Vagina (tissue), 2 donors: ENCODE measurements at regions not wholly inside any gene's neighbourhood (a gene's known extent, or its start where the extent isn't known, plus 50 kb on each side); places are given as distances from the start of the nearest gene placed in this dataset.

Source experiments
- DNase-seq, 2 donors: peaks; one replicate each; pipeline ENCODE4 v3.0.0-alpha.2; 2017; ENCODE audit errors: extremely low spot score in 2 of 2
- H3K27ac ChIP-seq: fragments of 200-600 bp; sonication (generic); one replicate; pipeline ENCODE4 v1.5.1; 2019
- H3K27me3 ChIP-seq: fragments of 200-600 bp; sonication (generic); one replicate; pipeline ENCODE4 v1.5.1; 2019
- H3K36me3 ChIP-seq, 2 donors: fragments of 200-600 bp; sonication (generic); one replicate each; pipeline ENCODE4 v1.5.1; 2017 to 2019
- H3K4me1 ChIP-seq: fragments of 200-600 bp; sonication (generic); one replicate; pipeline ENCODE4 v1.5.1; 2019
- H3K4me3 ChIP-seq, 2 donors: fragments of 200-600 bp; sonication (generic); 1 replicate in 1 of 2; 2 replicates in 1 of 2; pipeline ENCODE4 v1.5.1; 2016 to 2019
- H3K9me3 ChIP-seq: fragments of 200-600 bp; sonication (generic); one replicate; pipeline ENCODE4 v1.5.1; 2019
- CTCF ChIP-seq, 3 experiments: fragments of 450-650 bp in 2 of 3; fragments of 200-600 bp in 1 of 3; sonication (generic) in 1 of 3; IDR thresholded peaks; one replicate each; pipeline ENCODE4 v1.5.1; 2017 to 2019; ENCODE audit warnings: antibody characterized with exemption in 3 of 3, mild to moderate bottlenecking in 2 of 3, moderate library complexity in 2 of 3
- POLR2A ChIP-seq, 2 donors: fragments of 450-650 bp; IDR thresholded peaks; one replicate each; pipeline ENCODE4 v1.6.1; 2017; ENCODE audit warnings: antibody characterized with exemption in 2 of 2, mild to moderate bottlenecking in 2 of 2, moderate library complexity in 2 of 2
- POLR2AphosphoS5 ChIP-seq, 2 donors: sonication (generic); formaldehyde crosslinking; IDR thresholded peaks; one replicate each; pipeline ENCODE4 v1.9.0; 2017; ENCODE audit warnings: antibody characterized with exemption in 2 of 2, mild to moderate bottlenecking in 2 of 2, low read depth in 1 of 2; ENCODE audit not compliant: insufficient read depth in 1 of 2
- intact Hi-C: fragments of 100-400 bp; cut with DNase I; formaldehyde crosslinking; loops from one replicate; pipeline ENCODE4 v1.15.1; 2023

- intact Hi-C loops: no loop called here
- TF ChIP-seq POLR2AphosphoS5 (IDR thresholded peaks at IDR 0.05; ENCODE audit: insufficient read depth in 1 of 2, low read depth in 1 of 2): no peak
- no peak for TF ChIP-seq POLR2A (IDR thresholded peaks at IDR 0.05)
- TF ChIP-seq CTCF (IDR thresholded peaks at IDR 0.05): no peak
- Histone ChIP-seq H3K4me1 (peaks cover 32% of the 10 kb centered on the region), H3K27ac (no peak overlapping the region), H3K4me3 (no peak overlapping the region), H3K36me3 (no peaks in the 10 kb centered on the region), H3K27me3 (no peaks in the 10 kb centered on the region), H3K9me3 (no peaks in the 10 kb centered on the region)
- no peak for DNase-seq
These were observed 503.0 kb downstream of the SPATA31D1 start for GRCh38 chr9:82491604-82492003.

GRCh38 chr9:82492274-82492673, 503.7 kb downstream of the SPATA31D1 start:
- DNase-seq: no peak
- no peaks in the 10 kb centered on the region for H3K9me3 ChIP-seq
- H3K27ac ChIP-seq: no peak overlapping the region
- intact Hi-C loops: no loop called here
- no peak overlapping the region for H3K4me3 ChIP-seq
- H3K4me1 ChIP-seq: peaks cover 32% of the 10 kb centered on the region
- no peaks in the 10 kb centered on the region for H3K27me3 ChIP-seq
- no peaks in the 10 kb centered on the region for H3K36me3 ChIP-seq
- TF ChIP-seq POLR2AphosphoS5 (IDR thresholded peaks at IDR 0.05; ENCODE audit: insufficient read depth in 1 of 2, low read depth in 1 of 2) (no peak), POLR2A (IDR thresholded peaks at IDR 0.05) (no peak)

GRCh38 chr9:82495884-82496777, 507.6 kb downstream of the SPATA31D1 start:
- H3K27me3 ChIP-seq: no peaks in the 10 kb centered on the region
- intact Hi-C loops: no loop called here

GRCh38 chr9:82498541-82499317, 510.2 kb downstream of the SPATA31D1 start:
- Histone ChIP-seq H3K27ac (no peak overlapping the region), H3K27me3 (no peaks in the 10 kb centered on the region), H3K9me3 (no peaks in the 10 kb centered on the region), H3K4me1 (no peaks in the 10 kb centered on the region), H3K4me3 (no peak overlapping the region), H3K36me3 (no peaks in the 10 kb centered on the region)
- intact Hi-C loops: no loop called here
- TF ChIP-seq POLR2A (IDR thresholded peaks at IDR 0.05): no peak
- TF ChIP-seq CTCF (IDR thresholded peaks at IDR 0.05): no peak
- TF ChIP-seq POLR2AphosphoS5 (IDR thresholded peaks at IDR 0.05; ENCODE audit: insufficient read depth in 1 of 2, low read depth in 1 of 2): no peak
- no peak for DNase-seq

More at GRCh38 chr9:82495884-82496777, 507.6 kb downstream of the SPATA31D1 start:
- Histone ChIP-seq H3K4me1 (no peaks in the 10 kb centered on the region), H3K4me3 (no peak overlapping the region), H3K9me3 (no peaks in the 10 kb centered on the region), H3K36me3 (no peaks in the 10 kb centered on the region), H3K27ac (no peak overlapping the region)
- no peak for DNase-seq
- no peak for TF ChIP-seq POLR2A (IDR thresholded peaks at IDR 0.05)
- TF ChIP-seq POLR2AphosphoS5 (IDR thresholded peaks at IDR 0.05; ENCODE audit: insufficient read depth in 1 of 2, low read depth in 1 of 2): no peak
- TF ChIP-seq CTCF (IDR thresholded peaks at IDR 0.05): no peak

- no peak for TF ChIP-seq POLR2A (IDR thresholded peaks at IDR 0.05)
- no peak for TF ChIP-seq POLR2AphosphoS5 (IDR thresholded peaks at IDR 0.05; ENCODE audit: insufficient read depth in 1 of 2, low read depth in 1 of 2)
- TF ChIP-seq CTCF (IDR thresholded peaks at IDR 0.05): no peak
- intact Hi-C loops: no loop called here
These were observed 510.8 kb downstream of the SPATA31D1 start for GRCh38 chr9:82499337-82499736.

More at GRCh38 chr9:82499337-82499736, 510.8 kb downstream of the SPATA31D1 start:
- no peak for DNase-seq
- Histone ChIP-seq H3K9me3 (no peaks in the 10 kb centered on the region), H3K4me1 (no peaks in the 10 kb centered on the region), H3K4me3 (no peak overlapping the region), H3K27ac (no peak overlapping the region), H3K27me3 (no peaks in the 10 kb centered on the region), H3K36me3 (no peaks in the 10 kb centered on the region)
